Right cardiac atrium (tissue), 5 donors: ENCODE measurements at regions not wholly inside any gene's neighbourhood (a gene's known extent, or its start where the extent isn't known, plus 50 kb on each side); places are given as distances from the start of the nearest gene placed in this dataset.
"Not testable (repeated sequence)": the region's sequence is repeated elsewhere in the genome, so short reads cannot be mapped to it uniquely, and the experiment has no call there.

Source experiments
- ATAC-seq, 2 donors: fragments of 200-7000 bp; cut with Tn5 transposase; one replicate each; pipeline versions ENCODE4 v1.8.0 to v1.9.1; 2020; ENCODE audit warnings: moderate library complexity in 2 of 2, mild to moderate bottlenecking in 1 of 2
- DNase-seq, 3 donors: peaks; one replicate each; pipeline ENCODE4 v3.0.0-alpha.2; 2020
- H3K27ac ChIP-seq: one replicate; pipeline ENCODE4 v1.5.1; 2013; ENCODE audit warnings: mild to moderate bottlenecking, low read length, control low read depth, moderate library complexity
- H3K27me3 ChIP-seq: one replicate; pipeline ENCODE4 v1.6.1; 2013; ENCODE audit not compliant: control insufficient read depth, insufficient read depth
- H3K4me1 ChIP-seq: one replicate; pipeline ENCODE4 v1.6.1; 2013; ENCODE audit warnings: low read length; ENCODE audit not compliant: control insufficient read depth, insufficient read depth
- H3K4me3 ChIP-seq: one replicate; pipeline ENCODE4 v1.5.1; 2013; ENCODE audit warnings: low read length, control low read depth
- H3K9me3 ChIP-seq: one replicate; pipeline ENCODE4 v1.6.1; 2013; ENCODE audit warnings: low read length; ENCODE audit not compliant: control insufficient read depth
- WGBS: extraction: QIAGEN DNeasy Blood & Tissue Kit; methylation state at CpG from one replicate; pipeline ENCODE4 v1.1.7; 2013; 5-methylcytosine and 5-hydroxymethylcytosine counted together
- intact Hi-C, 4 donors: fragments of 100-400 bp; cut with DNase I; formaldehyde crosslinking; loops; one replicate each; pipeline versions ENCODE4 v1.11.0 to v1.14.0; 2022 to 2023
- donor health status: healthy with polysubstance abuse.
- donor health status: DM: no; HTN: yes; CAD: no.
- donor health status: DM: no; HTN: no; CAD: no.
- donor health status: DM: no; HTN: yes; CAD: no; lungs with severe emphysema.
- donor health status: DM: yes; HTN: yes; CAD: no.

- no peak for ATAC-seq
- 74% methylated on average over 6 of the region's 6 CpGs for WGBS
Measured at GRCh38 chr7:65809259-65809981, 63.5 kb upstream of the VKORC1L1 start.

GRCh38 chr7:65809982-65810288 is 62.9 kb upstream of the VKORC1L1 start:
- 78% methylated on average over 3 of the region's 3 CpGs for WGBS
- Histone ChIP-seq H3K4me3 (no peak overlapping the region), H3K9me3 (no peaks in the 10 kb centered on the region), H3K27ac (no peak overlapping the region), H3K27me3 (no peaks in the 10 kb centered on the region), H3K4me1 (no peaks in the 10 kb centered on the region)
- DNase-seq (no peak), ATAC-seq (no peak)
- intact Hi-C loops: no loop called here

More at GRCh38 chr7:65809259-65809981, 63.5 kb upstream of the VKORC1L1 start:
- intact Hi-C loops: no loop called here
- Histone ChIP-seq H3K9me3 (no peaks in the 10 kb centered on the region), H3K27ac (no peak overlapping the region), H3K27me3 (no peaks in the 10 kb centered on the region), H3K4me1 (no peaks in the 10 kb centered on the region), H3K4me3 (no peak overlapping the region)
- no peak for DNase-seq

DNA sequence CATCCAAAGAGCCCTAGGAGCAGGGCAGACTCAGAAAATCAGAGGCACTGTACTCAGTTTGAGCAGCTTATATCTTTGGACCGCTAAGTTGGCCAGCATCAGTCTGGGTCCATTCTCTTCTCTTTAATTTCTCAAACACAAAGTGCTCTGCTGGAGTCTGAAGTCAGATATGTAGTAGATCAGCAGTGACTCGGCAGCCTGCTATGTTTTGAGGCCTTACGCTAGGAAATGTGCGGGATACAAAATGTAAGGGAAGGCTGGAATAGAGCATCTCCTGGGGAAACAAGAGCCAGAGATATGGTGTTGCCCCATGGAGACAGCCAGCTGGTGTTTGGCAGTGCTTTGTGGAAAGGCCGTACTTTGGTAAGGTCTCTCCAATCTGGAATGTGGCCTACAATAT is 60.6 kb upstream of the VKORC1L1 start:
- ATAC-seq: no peak
- H3K9me3 ChIP-seq: no peaks in the 10 kb centered on the region
- H3K4me3 ChIP-seq: no peak overlapping the region
- WGBS: 80% methylated on average over 5 of the region's 5 CpGs
- H3K27ac ChIP-seq: no peak overlapping the region
- intact Hi-C loops: no loop called here
- H3K4me1 ChIP-seq: no peaks in the 10 kb centered on the region
- no peaks in the 10 kb centered on the region for H3K27me3 ChIP-seq
- DNase-seq: no peak

GRCh38 chr7:65814556-65815167 is 58.2 kb upstream of the VKORC1L1 start:
- ATAC-seq: not testable (repeated sequence)

DNA sequence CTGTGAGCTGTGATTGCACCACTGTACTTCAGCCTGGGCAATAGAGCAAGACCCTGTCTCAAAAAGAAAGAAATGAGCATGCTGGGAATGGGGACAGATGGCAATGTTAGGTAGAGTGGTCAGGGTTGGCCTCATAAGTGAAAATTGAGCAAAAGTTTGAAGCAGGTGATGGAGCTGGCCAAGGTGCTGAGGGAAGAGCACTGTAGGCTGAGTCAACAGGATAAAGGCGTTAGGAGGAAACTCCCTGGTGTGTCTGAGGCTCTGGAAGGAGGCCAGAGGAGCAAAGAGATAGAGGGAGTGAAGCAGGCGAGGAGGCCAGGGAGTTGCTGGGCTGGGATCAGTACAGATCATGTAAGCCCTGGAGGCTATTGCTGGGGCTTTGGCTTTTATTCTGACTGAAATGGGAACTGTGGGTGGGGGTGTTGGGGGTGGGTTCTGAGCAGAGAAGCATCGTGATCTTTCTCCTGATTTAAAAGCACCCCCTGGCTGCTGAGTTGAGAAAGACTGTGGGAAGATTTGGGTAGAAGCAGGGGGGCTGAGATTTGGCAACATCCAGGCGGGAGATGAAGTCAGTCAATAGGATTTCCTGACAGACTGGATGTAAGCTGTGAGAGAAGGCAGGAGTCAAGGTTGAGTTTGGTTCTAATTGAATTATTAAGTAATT is 52.5 kb upstream of the VKORC1L1 start:
- no peak overlapping the region for H3K27ac ChIP-seq
- H3K4me3 ChIP-seq: no peak overlapping the region
- intact Hi-C loops: no loop called here
- no peaks in the 10 kb centered on the region for H3K4me1 ChIP-seq
- ATAC-seq (no peak), DNase-seq (no peak)
- H3K27me3 ChIP-seq: no peaks in the 10 kb centered on the region
- no peaks in the 10 kb centered on the region for H3K9me3 ChIP-seq
- WGBS: 32% methylated on average over 4 of the region's 4 CpGs

More at GRCh38 chr7:65814556-65815167, 58.2 kb upstream of the VKORC1L1 start:
- intact Hi-C loops, H3K27ac ChIP-seq, H3K4me3 ChIP-seq, H3K4me1 ChIP-seq, H3K27me3 ChIP-seq, H3K9me3 ChIP-seq, DNase-seq: not testable (repeated sequence)
- WGBS: 65% methylated on average over 3 of the region's 3 CpGs
